NCI-H1092 (cell line): ENCODE measurements at regions not wholly inside any gene's neighbourhood (a gene's known extent, or its start where the extent isn't known, plus 50 kb on each side); places are given as distances from the start of the nearest gene placed in this dataset.

Source experiments
- DNase-seq: peaks from one replicate; lab custom pipeline; 2025; lab: John Stamatoyannopoulos, UW

DNA sequence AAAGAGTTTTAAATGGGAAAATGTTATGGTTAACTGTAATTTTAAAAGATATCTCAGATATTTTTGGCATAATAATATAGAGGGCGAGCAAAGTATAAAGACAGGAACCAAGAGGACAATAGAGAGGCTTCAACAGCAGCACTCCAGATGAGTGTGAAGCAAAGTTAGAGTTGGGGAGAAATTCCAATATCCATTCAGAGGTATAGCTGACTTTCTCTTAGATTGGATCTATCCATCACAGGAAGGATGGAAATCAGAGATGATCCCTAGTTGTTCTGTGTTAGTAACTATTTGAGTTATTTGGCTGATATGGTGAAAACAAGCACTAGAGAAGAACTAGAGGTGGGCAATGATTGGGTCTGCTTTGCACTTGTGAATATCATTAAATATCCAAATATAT is 786.0 kb upstream of the KLHL1 start:
- no peak for DNase-seq

GRCh38 chr13:70893832-70894231 is 785.6 kb upstream of the KLHL1 start:
- no peak for DNase-seq

- DNase-seq, result no peak
Observed at GRCh38 chr13:70890289-70890688, 782.0 kb upstream of the KLHL1 start.

- DNase-seq, result no peak
Observed at GRCh38 chr13:70889163-70889562, 780.9 kb upstream of the KLHL1 start.

GRCh38 chr13:70884196-70884595 is 775.9 kb upstream of the KLHL1 start:
- DNase-seq, result no peak

DNA sequence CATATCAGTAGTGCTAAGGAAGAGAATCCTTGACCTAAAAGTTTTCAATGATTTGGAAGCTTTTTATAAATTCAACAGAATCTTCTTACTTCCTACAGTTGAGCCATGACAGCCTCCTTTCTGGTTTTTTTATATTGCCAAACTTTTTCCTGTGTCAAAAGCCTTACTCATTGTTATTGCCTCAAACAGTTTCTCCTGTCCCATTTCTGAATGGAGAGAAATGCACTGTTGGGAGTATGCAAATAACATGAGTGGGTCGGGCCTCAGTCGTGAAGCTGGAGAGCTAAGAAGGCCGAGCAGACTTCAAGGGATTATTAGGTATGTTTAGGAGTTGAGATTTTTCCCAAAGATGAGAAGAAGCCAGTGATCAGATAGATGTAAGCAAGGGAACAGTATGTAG is 766.4 kb upstream of the KLHL1 start:
- no peak for DNase-seq

- DNase-seq, result no peak
Observed at GRCh38 chr13:70864731-70865130, 756.5 kb upstream of the KLHL1 start.

GRCh38 chr13:70856711-70857110 is 748.5 kb upstream of the KLHL1 start:
- DNase-seq, result no peak

GRCh38 chr13:70856025-70856424 is 747.8 kb upstream of the KLHL1 start:
- DNase-seq, result no peak

- no peak for DNase-seq
Observed at GRCh38 chr13:70849222-70849621, 741.0 kb upstream of the KLHL1 start.

DNA sequence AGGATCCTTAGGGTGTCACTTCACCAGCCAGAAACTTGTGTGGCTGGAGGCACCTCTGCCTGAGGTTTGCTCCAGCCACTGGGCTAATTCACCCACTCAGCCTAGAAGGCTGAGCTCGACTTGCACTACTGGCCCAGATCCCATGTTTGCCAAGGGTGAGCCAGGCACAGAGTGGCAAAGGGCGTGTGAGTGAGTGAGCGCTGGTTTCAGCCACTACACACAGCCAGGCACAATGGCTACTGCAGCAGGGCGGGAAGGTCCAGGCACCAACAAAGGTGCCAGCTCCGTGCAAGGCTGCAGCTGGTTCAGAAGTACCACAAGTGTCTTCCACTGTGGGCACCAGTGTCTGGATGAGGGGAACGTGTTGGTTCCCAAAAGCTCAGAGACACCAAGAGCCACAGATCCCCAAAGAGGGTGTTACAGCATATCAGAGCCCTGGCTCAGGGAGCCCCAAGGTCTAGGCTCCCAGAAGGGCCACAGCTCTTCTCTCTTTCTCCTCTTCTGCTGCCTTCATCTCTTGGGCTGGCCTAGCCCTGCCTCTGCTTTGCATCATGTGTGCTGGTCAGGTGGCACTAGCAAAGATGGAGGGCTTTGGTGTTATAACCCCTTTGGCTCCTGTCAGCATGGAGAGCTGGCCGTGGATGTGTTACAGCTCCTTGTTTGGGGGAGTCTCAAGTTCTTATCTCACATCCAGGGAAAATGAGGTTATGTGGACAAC is 736.3 kb upstream of the KLHL1 start:
- no peak for DNase-seq

GRCh38 chr13:70842062-70842644 is 733.9 kb upstream of the KLHL1 start:
- no peak for DNase-seq

GRCh38 chr13:70841240-70842061 is 733.2 kb upstream of the KLHL1 start:
- no peak for DNase-seq

DNA sequence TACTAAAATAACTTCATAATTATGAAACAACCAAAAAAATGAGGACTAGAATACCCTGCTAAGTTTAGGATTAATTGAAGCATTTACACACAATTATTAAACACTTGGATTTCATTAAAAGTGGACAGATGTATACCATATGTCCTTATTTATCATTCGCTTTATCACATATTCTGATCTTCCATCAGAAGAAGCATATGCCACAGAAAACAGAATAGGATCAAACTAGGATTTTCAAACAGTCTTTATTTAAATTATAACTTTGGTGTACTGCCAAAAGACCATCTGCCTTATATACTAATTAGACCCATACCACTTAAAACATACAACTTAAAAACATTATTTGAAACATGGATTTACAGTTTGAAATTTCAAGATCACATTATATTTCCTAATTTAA is 727.1 kb upstream of the KLHL1 start:
- no peak for DNase-seq

- no peak for DNase-seq
Observed at GRCh38 chr13:70829748-70830147, 721.5 kb upstream of the KLHL1 start.

DNA sequence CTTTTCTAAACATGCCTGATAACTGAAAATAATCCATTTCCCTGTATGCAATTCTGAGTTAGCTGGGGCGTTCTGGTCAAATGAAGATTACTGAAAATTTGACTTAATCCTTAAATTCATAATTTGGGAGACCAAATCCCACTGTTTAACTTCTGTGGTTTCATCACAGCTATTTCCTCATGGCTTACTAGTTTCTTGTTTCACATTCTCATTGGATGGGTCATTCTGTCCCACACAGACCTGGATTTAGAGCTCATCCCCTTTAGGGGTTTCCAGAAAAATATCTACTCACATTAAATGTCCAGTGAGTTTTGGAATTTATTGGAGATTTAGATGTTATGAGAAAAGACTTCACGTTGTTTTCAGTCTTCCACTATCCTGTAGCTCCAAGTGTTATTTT is 709.3 kb upstream of the KLHL1 start:
- no peak for DNase-seq

DNA sequence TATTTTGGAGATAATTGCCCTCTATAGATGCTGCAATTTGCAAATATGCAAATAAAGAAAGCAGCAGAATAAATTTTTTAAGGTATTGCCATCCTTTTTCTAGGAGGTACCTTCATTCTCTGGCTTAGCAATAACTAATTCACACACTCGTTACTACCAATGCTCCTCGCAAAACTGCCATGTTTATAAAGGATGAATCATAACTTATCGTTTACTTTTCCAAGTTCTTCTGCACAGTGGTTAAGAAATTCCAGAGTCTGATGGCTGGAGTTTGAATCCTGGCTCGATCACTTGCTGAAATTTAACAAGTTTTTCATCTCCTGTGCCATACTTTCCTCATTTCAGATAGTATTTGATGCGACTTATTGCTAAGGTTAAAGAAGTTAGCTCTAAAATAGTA is 708.6 kb upstream of the KLHL1 start:
- DNase-seq, result no peak

- no peak for DNase-seq
Observed at GRCh38 chr13:70814684-70815083, 706.4 kb upstream of the KLHL1 start.

DNA sequence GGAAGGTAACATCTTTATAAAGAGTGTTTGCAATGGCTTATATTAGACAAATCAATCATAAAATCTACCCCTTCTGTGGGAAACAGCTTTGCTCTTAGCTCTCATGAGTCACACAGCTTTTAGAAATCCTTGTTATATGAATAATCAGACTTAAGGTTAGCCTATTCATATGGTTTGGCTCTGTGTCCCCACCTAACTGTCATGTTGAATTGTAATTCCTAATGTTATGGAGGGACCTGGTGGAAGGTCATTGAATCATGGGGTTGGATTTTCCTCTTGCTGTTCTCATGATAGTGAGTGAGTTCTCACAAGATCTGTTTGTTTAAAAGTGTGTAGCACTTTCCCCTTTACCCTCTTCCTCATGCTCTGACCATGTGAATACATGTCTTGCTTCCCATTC is 704.2 kb upstream of the KLHL1 start:
- no peak for DNase-seq

- DNase-seq, result no peak
Observed at GRCh38 chr13:70809588-70809987, 701.3 kb upstream of the KLHL1 start.

DNA sequence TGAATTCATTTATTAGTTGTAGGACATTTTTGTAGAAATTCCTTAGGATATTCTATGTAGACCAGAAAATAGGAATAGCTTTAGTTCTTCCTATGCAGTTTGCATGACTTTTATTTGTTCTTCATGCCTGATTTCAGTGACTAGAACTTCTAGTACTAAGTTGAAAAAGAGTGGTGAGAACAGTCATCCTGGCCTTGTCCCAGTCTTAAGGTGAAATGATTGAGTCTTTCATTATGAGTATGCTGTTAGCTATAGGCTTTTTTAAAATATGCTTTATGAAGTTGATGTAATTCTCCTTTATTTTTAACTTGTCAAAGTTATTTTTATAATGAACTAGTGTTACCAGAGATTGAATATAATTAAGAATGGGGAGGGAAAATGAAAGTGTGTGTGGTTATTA is 690.1 kb upstream of the KLHL1 start:
- no peak for DNase-seq

DNA sequence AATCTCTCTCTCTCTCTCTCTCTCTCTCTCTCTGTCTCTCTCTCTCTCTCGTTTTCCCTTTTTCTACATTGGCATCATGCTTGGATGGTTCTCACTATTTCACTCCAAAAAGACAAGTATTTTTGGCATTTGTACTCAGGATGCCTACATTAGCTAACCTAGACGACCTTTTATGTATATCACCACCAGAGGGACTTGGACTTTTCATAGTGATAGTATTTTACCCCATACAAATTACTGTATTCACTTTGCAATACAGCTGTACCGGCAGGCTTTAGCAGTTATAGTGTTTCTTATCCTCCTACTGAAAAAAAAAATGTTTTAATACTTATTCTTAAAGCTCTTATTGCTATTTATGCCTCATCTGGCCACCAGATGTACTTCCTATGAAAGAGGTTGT is 687.2 kb upstream of the KLHL1 start:
- DNase-seq, result no peak

DNA sequence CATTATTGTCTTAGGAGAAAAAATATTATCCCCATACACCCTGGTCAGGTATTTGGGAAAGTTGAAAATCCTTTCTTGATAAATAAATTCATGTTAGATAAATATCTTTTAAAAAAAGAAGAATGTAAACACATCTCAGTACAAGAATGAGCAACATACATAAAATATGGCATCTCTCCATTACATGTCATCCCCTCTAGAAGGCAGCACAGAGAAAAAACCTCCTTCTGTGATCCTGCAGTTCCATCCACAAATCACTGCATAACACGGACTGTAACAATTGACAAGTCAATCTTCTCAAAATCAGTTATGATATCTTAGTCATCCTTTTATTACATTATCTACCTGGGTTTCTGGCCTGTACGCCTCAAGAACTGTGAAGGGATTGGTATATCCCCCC is 683.9 kb upstream of the KLHL1 start:
- DNase-seq, result no peak
